GM19043 (cell line): ENCODE measurements at regions not wholly inside any gene's neighbourhood (a gene's known extent, or its start where the extent isn't known, plus 50 kb on each side); places are given as distances from the start of the nearest gene placed in this dataset.

Experiments
- ATAC-seq: cut with Tn5 transposase; IDR thresholded peaks from one replicate; pipeline ENCODE4 v1.9.1; 2021; ENCODE audit warnings: low read depth; ENCODE audit not compliant: unreplicated experiment

- no peak for ATAC-seq
Measured at GRCh38 chr2:103656558-103656957, 894.7 kb downstream of the TMEM182 start.

- ATAC-seq = no peak
Measured at GRCh38 chr2:103660519-103660918, 898.7 kb downstream of the TMEM182 start.

- no peak for ATAC-seq
Measured at GRCh38 chr2:103660947-103661346, 899.1 kb downstream of the TMEM182 start.

GRCh38 chr2:103664690-103665089 lies 902.9 kb downstream of the TMEM182 start:
- ATAC-seq = no peak

- ATAC-seq = no peak
Measured at GRCh38 chr2:103667335-103667884, 905.6 kb downstream of the TMEM182 start.

- no peak for ATAC-seq
Measured at GRCh38 chr2:103669531-103669930, 907.7 kb downstream of the TMEM182 start.
